ENCODE measurements at regions not wholly inside any gene's neighbourhood (a gene's known extent, or its start where the extent isn't known, plus 50 kb on each side); places are given as distances from the start of the nearest gene placed in this dataset.

DNA sequence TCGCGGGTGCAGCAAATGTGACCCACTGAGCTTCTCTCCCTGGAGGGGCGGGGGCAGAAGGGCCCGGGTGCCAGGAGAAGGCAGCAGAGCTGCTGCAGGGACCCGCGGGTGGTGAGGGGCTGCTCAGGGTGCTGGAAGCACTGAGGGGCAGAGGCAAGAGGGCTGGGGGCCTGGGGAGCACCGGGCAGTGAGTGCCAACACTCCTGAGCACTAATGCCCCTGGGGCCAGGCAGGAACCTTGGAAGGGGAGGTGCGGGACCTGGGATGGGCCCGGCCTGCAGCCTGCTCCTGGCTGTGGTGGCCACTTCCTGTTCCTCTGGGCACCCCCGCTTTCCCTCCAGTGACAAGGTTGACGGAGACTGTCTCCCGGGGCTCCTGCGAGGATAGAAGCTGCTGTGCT, 66.5 kb upstream of the ADRA2C start:
- no peaks in the 10 kb centered on the region for H3K9me3 ChIP-seq
- no peak overlapping the region for H3K27ac ChIP-seq
- H3K27me3 ChIP-seq, result peaks cover 6% of the 10 kb centered on the region
- no peak overlapping the region for H3K4me3 ChIP-seq
- TF ChIP-seq POLR2A (IDR thresholded peaks at IDR 0.05) (no peak), POLR2AphosphoS5 (IDR thresholded peaks at IDR 0.05; ENCODE audit: insufficient read depth in 1 of 2, low read depth in 1 of 2) (no peak)
- no peak for DNase-seq (ENCODE audit: extremely low spot score in 2 of 2)
- H3K36me3 ChIP-seq, result no peaks in the 10 kb centered on the region
- H3K4me1 ChIP-seq, result no peaks in the 10 kb centered on the region
- intact Hi-C loops (cut with DNase I), result no loop called here

DNA sequence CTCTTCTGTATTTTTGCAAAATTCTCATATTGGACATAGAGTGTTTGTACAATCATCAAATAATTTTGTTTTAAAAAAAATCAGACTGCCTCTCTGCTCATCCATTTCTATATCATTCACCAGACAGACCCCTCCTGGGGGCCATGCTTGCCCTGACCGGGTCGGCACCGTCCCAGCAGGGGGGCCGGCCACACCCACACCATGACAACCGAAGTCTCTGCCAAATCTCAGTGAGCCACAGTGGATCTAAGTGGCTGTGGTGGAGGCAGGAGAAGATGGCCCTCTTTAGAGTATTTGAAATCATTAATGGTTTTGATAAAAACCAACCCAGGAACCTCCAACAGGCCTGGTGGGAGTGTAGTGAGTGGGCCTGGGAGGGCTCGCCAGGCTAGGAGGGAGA, 66.9 kb upstream of the ADRA2C start:
- TF ChIP-seq, protein P1, sequence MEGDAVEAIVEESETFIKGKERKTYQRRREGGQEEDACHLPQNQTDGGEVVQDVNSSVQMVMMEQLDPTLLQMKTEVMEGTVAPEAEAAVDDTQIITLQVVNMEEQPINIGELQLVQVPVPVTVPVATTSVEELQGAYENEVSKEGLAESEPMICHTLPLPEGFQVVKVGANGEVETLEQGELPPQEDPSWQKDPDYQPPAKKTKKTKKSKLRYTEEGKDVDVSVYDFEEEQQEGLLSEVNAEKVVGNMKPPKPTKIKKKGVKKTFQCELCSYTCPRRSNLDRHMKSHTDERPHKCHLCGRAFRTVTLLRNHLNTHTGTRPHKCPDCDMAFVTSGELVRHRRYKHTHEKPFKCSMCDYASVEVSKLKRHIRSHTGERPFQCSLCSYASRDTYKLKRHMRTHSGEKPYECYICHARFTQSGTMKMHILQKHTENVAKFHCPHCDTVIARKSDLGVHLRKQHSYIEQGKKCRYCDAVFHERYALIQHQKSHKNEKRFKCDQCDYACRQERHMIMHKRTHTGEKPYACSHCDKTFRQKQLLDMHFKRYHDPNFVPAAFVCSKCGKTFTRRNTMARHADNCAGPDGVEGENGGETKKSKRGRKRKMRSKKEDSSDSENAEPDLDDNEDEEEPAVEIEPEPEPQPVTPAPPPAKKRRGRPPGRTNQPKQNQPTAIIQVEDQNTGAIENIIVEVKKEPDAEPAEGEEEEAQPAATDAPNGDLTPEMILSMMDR (IDR thresholded peaks at IDR 0.05), result no peak
- no peak for TF ChIP-seq POLR2A (IDR thresholded peaks at IDR 0.05)
- no peak for TF ChIP-seq POLR2AphosphoS5 (IDR thresholded peaks at IDR 0.05; ENCODE audit: insufficient read depth in 1 of 2, low read depth in 1 of 2)
- H3K4me1 ChIP-seq, result no peaks in the 10 kb centered on the region
- no peaks in the 10 kb centered on the region for H3K36me3 ChIP-seq
- H3K4me3 ChIP-seq, result no peak overlapping the region
- no peak overlapping the region for H3K27ac ChIP-seq
- DNase-seq (ENCODE audit: extremely low spot score in 2 of 2), result no peak
- H3K27me3 ChIP-seq, result peaks cover 6% of the 10 kb centered on the region
- intact Hi-C loops (cut with DNase I), result no loop called here
- H3K9me3 ChIP-seq, result no peaks in the 10 kb centered on the region

DNA sequence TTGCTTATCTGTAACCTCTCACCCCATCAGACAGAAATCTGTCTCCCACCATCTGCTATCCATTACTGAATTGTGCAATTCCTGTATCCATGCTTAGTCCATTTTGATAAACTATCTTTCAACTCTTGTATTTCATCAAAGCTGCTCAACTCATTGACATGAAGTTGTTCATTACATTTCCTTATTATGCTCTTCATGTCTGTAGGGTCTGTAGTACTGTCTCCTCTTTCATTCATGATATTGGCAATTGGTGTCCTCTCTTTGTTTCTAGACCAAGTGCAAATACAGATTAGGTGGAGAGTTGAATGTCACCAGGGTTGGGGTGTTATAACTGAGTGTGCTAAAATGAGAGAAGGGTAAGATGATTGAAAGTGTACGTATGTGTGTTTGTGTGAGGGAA, 69.2 kb upstream of the ADRA2C start:
- Histone ChIP-seq H3K4me1 (no peaks in the 10 kb centered on the region), H3K27me3 (peaks cover 6% of the 10 kb centered on the region), H3K36me3 (no peaks in the 10 kb centered on the region), H3K9me3 (no peaks in the 10 kb centered on the region), H3K27ac (no peak overlapping the region), H3K4me3 (no peak overlapping the region)
- TF ChIP-seq POLR2AphosphoS5 (IDR thresholded peaks at IDR 0.05; ENCODE audit: insufficient read depth in 1 of 2, low read depth in 1 of 2) (no peak), POLR2A (IDR thresholded peaks at IDR 0.05) (no peak)
- TF ChIP-seq, protein P1 (IDR thresholded peaks at IDR 0.05), result no peak
- intact Hi-C loops (cut with DNase I), result no loop called here
- DNase-seq (ENCODE audit: extremely low spot score in 2 of 2), result no peak

DNA sequence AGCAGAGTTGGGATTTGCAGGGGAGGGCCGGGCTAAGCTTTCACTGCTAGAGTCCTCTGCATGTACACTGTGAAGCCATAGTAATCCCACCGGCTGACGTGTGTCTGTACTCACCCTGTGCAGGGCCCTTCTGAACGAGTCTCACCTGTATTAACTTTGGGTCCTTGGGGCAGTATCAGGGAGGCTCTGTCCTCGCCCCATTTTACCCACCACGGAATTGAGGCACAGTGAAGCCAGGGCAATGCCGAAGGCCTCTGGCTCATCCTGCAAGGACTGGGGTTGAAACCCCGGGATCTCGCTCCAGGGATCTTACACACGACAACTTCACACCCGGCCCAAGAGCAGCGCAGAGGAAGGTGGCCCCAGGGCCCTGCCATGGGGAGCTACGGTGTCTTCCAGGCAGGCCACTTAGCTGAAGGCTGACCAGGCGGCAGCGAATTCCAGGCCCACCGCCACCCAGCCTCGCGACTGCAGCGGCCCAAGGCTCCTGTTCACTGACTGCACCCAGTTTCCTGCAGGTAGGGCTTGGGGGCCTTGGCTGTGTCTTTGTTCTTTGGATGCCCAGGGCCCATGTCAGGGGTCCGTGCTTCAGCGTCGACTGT, 75.5 kb upstream of the ADRA2C start:
- intact Hi-C loops (cut with DNase I), result no loop called here
- Histone ChIP-seq H3K9me3 (no peaks in the 10 kb centered on the region), H3K27me3 (no peaks in the 10 kb centered on the region), H3K4me3 (no peak overlapping the region), H3K4me1 (no peaks in the 10 kb centered on the region), H3K36me3 (no peaks in the 10 kb centered on the region), H3K27ac (no peak overlapping the region)
- no peak for DNase-seq (ENCODE audit: extremely low spot score in 2 of 2)
- TF ChIP-seq POLR2AphosphoS5 (IDR thresholded peaks at IDR 0.05; ENCODE audit: insufficient read depth in 1 of 2, low read depth in 1 of 2), result no peak
- TF ChIP-seq POLR2A (IDR thresholded peaks at IDR 0.05), result no peak
- TF ChIP-seq, protein P1 (IDR thresholded peaks at IDR 0.05), result no peak

DNA sequence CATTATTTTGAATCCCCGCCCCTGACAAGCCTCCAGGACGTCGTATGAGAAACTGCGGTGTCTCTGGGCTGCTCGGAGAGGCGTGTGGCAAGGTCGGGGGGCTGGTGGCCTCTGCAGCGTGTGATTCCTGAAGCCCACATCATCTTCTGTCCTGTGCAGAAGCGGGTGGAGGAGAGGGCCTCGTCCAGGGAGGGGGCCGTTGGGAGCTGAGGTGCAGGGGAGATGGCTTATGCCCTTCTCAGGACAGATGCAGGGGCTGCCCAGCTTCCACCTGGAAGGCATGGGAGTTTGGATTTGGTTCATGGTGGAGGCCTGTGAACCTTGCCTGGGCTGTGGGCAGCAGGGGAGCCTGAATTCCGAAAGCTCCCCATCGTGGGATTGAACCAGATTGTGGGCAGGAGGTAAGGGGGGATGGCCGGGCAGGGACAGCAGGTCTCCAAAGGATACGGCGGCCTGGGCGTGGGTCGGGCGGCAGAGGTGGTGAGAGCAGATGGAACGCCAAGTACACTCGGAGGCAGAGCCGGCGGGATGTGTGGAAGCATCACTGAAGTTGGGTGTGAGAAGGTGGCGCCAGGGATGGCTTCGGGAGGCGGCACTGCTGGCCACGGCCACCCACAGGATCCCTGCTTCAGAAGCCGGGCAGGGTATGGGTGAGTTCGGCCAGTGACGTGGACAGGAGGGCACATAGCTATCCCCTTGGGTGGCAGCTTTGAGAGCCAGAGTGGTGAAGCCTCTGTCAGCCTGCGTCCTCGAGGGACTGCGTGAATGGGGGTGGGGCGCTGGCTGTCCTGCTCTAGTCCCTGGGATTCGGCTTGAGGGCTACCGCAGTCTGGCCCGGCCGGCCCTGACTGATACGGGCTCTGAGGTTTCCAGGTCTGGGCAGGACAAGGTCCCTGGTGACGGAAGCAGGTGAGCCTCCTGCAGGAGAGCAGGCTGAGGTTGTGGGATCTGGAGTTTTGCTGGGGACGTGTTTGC, 76.3 kb upstream of the ADRA2C start:
- Histone ChIP-seq H3K4me3 (no peak overlapping the region), H3K27me3 (no peaks in the 10 kb centered on the region), H3K4me1 (no peaks in the 10 kb centered on the region), H3K9me3 (no peaks in the 10 kb centered on the region), H3K36me3 (no peaks in the 10 kb centered on the region), H3K27ac (no peak overlapping the region)
- TF ChIP-seq, protein P1 (IDR thresholded peaks at IDR 0.05), result no peak
- TF ChIP-seq POLR2AphosphoS5 (IDR thresholded peaks at IDR 0.05; ENCODE audit: insufficient read depth in 1 of 2, low read depth in 1 of 2) (no peak), POLR2A (IDR thresholded peaks at IDR 0.05) (no peak)
- DNase-seq (ENCODE audit: extremely low spot score in 2 of 2), result no peak
- intact Hi-C loops (cut with DNase I), result no loop called here
